Endothelial cell of umbilical vein (primary cell): ENCODE measurements at regions not wholly inside any gene's neighbourhood (a gene's known extent, or its start where the extent isn't known, plus 50 kb on each side); places are given as distances from the start of the nearest gene placed in this dataset.

Experiments used
- BruUV-seq: library from RNA; stranded (reverse); fragments of 400-500 nt; replicated peaks from 2 replicates; lab custom pipeline; 2021; lab: Mats Ljungman, UMichigan
- CTCF ChIA-PET: fragments of 300-600, 350-600 bp; sonication (Branson Sonifier 250); formaldehyde crosslinking; loops from one replicate; lab custom pipeline; 2021; ENCODE audit warnings: antibody characterized with exemption, inconsistent platforms; lab: Charles Lee
- POLR2A ChIA-PET: fragments of 300-600, 350-600 bp; sonication (Branson Sonifier 250); formaldehyde crosslinking; loops from one replicate; lab custom pipeline; 2021; ENCODE audit warnings: antibody characterized with exemption, inconsistent platforms; lab: Charles Lee
- DNase-seq: peaks from one replicate; pipeline ENCODE4 v3.0.0-alpha.2; 2011; ENCODE audit warnings: low read depth, low spot score
- FAIRE-seq: peaks from 2 replicates; lab custom pipeline; 2011; peaks lifted over from hg19 to GRCh38; lab: Jason Lieb, UNC
- H2AFZ ChIP-seq: 2 replicates; pipeline ENCODE4 v1.6.0; 2012; ENCODE audit warnings: low read depth, low read length, control low read depth, inconsistent platforms
- H3K27ac ChIP-seq: 2 replicates; pipeline ENCODE4 v1.5.1; 2011; ENCODE audit warnings: low read depth, mild to moderate bottlenecking, control low read depth, low read length, moderate library complexity; ENCODE audit not compliant: insufficient read depth
- H3K27me3 ChIP-seq, 2 experiments: 2 replicates each; pipeline versions ENCODE4 v1.6.0 to v1.6.1; 2011; ENCODE audit warnings: low read length in 2 of 2, mixed read lengths in 1 of 2; ENCODE audit not compliant: control insufficient read depth in 2 of 2, insufficient read depth in 2 of 2
- H3K36me3 ChIP-seq, 2 experiments: 2 replicates in 1 of 2; 3 replicates in 1 of 2; pipeline ENCODE4 v1.5.1; 2011; ENCODE audit warnings: low read length in 2 of 2, mild to moderate bottlenecking in 1 of 2, moderate library complexity in 1 of 2; ENCODE audit not compliant: control insufficient read depth in 2 of 2, insufficient read depth in 2 of 2; ENCODE audit errors: extremely low read depth in 1 of 2
- H3K4me1 ChIP-seq: 3 replicates; pipeline ENCODE4 v1.5.1; 2011; ENCODE audit warnings: mild to moderate bottlenecking, low read length; ENCODE audit not compliant: control insufficient read depth, insufficient read depth; ENCODE audit errors: extremely low read depth
- H3K4me2 ChIP-seq: 2 replicates; pipeline ENCODE4 v1.6.1; 2011; ENCODE audit warnings: low read length, control low read depth, mixed read lengths; ENCODE audit not compliant: insufficient read depth
- H3K4me3 ChIP-seq, 3 experiments: fragments of 200-600 bp in 1 of 3; sonication (generic), shearing (Covaris generic) in 1 of 3; replicated peaks in 1 of 3; 2 replicates each; pipeline ENCODE4 v1.5.1; 2011 to 2016; ENCODE audit warnings: control low read depth in 3 of 3, low read length in 3 of 3, mild to moderate bottlenecking in 2 of 3, inconsistent platforms in 1 of 3, low read depth in 1 of 3, moderate library complexity in 1 of 3; ENCODE audit not compliant: insufficient read depth in 1 of 3
- H3K79me2 ChIP-seq: 2 replicates; pipeline ENCODE4 v1.6.0; 2012; ENCODE audit warnings: low read length, inconsistent platforms; ENCODE audit not compliant: control insufficient read depth, insufficient read depth
- H3K9ac ChIP-seq: replicated peaks from 2 replicates; pipeline ENCODE3; 2011; ENCODE audit warnings: low read length, control low read depth; ENCODE audit not compliant: insufficient read depth; ENCODE audit errors: extremely low read depth
- H3K9me1 ChIP-seq: replicated peaks from 3 replicates; pipeline ENCODE4 v1.6.0; 2011; ENCODE audit warnings: mild to moderate bottlenecking, low read length; ENCODE audit not compliant: control insufficient read depth, insufficient read depth; ENCODE audit errors: extremely low read depth
- H3K9me3 ChIP-seq: replicated peaks from 2 replicates; pipeline ENCODE4 v1.5.1; 2012; ENCODE audit warnings: low read length, inconsistent platforms; ENCODE audit not compliant: control insufficient read depth, insufficient read depth
- H4K20me1 ChIP-seq: replicated peaks from 2 replicates; pipeline ENCODE3; 2011; ENCODE audit warnings: mild to moderate bottlenecking, low read length; ENCODE audit not compliant: control insufficient read depth, insufficient read depth; ENCODE audit errors: extremely low read depth
- CTCF ChIP-seq, 2 donors: IDR thresholded peaks; 1 replicate in 1 of 2; 2 replicates in 1 of 2; pipeline ENCODE4 v1.5.1; 2011; ENCODE audit warnings: low read length in 2 of 2, mild to moderate bottlenecking in 2 of 2, moderate library complexity in 2 of 2, control low read depth in 1 of 2, inconsistent platforms in 1 of 2, low read depth in 1 of 2; ENCODE audit not compliant: insufficient read depth in 1 of 2; ENCODE audit errors: extremely low read depth in 1 of 2
- EZH2 ChIP-seq: IDR thresholded peaks from 2 replicates; pipeline ENCODE4 v1.6.1; 2012; ENCODE audit warnings: borderline replicate concordance, low read depth, mild to moderate bottlenecking, moderate library complexity, low read length, inconsistent platforms; ENCODE audit not compliant: severe bottlenecking
- FOS ChIP-seq: IDR thresholded peaks from 2 replicates; pipeline ENCODE4 v1.6.1; 2011; ENCODE audit warnings: mild to moderate bottlenecking, low read length, moderate library complexity, borderline replicate concordance; ENCODE audit not compliant: insufficient read depth
- GATA2 ChIP-seq: IDR thresholded peaks from 2 replicates; pipeline ENCODE4 v1.7.0; 2011; ENCODE audit warnings: low read depth, mild to moderate bottlenecking, moderate library complexity, mixed read lengths, low read length; ENCODE audit not compliant: insufficient read length, insufficient read depth
- JUN ChIP-seq: IDR thresholded peaks from 2 replicates; pipeline ENCODE4 v1.6.1; 2011; ENCODE audit warnings: borderline replicate concordance, low read depth; ENCODE audit not compliant: insufficient read length, insufficient read depth
- MAX ChIP-seq: IDR thresholded peaks from 2 replicates; pipeline ENCODE4 v1.6.1; 2011; ENCODE audit not compliant: insufficient read depth, insufficient read length
- MYC ChIP-seq: IDR thresholded peaks from one replicate; pipeline ENCODE4 v1.6.1; 2011; ENCODE audit warnings: mild to moderate bottlenecking, low read depth, low read length
- POLR2A ChIP-seq: IDR thresholded peaks from 2 replicates; pipeline ENCODE4 v1.6.1; 2012; ENCODE audit warnings: low read depth, mild to moderate bottlenecking, control low read depth, low read length
- POLR2AphosphoS5 ChIP-seq: IDR thresholded peaks from 2 replicates; pipeline ENCODE4 v1.6.1; 2012; ENCODE audit warnings: low read depth, mild to moderate bottlenecking, control low read depth, low read length, moderate library complexity; ENCODE audit not compliant: insufficient read depth
- dilution Hi-C: fragments of 300-500 bp; cut with MboI; formaldehyde crosslinking; loops from one replicate; pipeline ENCODE4 v1.15.0; 2019; ENCODE audit warnings: low sequenced_read_pairs; ENCODE audit not compliant: extremely low pct_ligation_motif_present
- intact Hi-C: fragments of 100-400 bp; cut with micrococcal nuclease; formaldehyde crosslinking; loops from one replicate; pipeline ENCODE4 v1.10.0; 2022

- Histone ChIP-seq H3K9ac (no peak overlapping the region), H3K36me3 (no peaks in the 10 kb centered on the region), H3K27me3 (no peaks in the 10 kb centered on the region), H3K4me1 (no peaks in the 10 kb centered on the region), H2AFZ (no peak overlapping the region), H3K9me1 (no peaks in the 10 kb centered on the region), H4K20me1 (no peaks in the 10 kb centered on the region), H3K4me2 (no peak overlapping the region), H3K9me3 (peaks cover 6% of the 10 kb centered on the region), H3K27ac (no peak overlapping the region), H3K79me2 (no peaks in the 10 kb centered on the region), H3K4me3 (no peak overlapping the region)
- POLR2A ChIA-PET = no interaction called here
- CTCF ChIA-PET = no interaction called here
- no peak for DNase-seq
- no peak for FAIRE-seq
- dilution Hi-C loops = no loop called here
- TF ChIP-seq POLR2AphosphoS5 (no peak), FOS (no peak), EZH2 (no peak), JUN (no peak), MAX (no peak), MYC (no peak), POLR2A (no peak), CTCF (IDR thresholded peaks at IDR 0.05; ENCODE audit: extremely low read depth in 1 of 2, insufficient read depth in 1 of 2, low read depth in 1 of 2, low read length in 2 of 2) (no peak), GATA2 (no peak)
- no TSS peak for BruUV-seq
- intact Hi-C loops = no loop called here
Observed at GRCh38 chr22:49119551-49119952, 708.1 kb downstream of the BRD1 start.
